Right lobe of liver (tissue), 6 donors: ENCODE measurements at regions not wholly inside any gene's neighbourhood (a gene's known extent, or its start where the extent isn't known, plus 50 kb on each side); places are given as distances from the start of the nearest gene placed in this dataset.
"Not testable (repeated sequence)": the region's sequence is repeated elsewhere in the genome, so short reads cannot be mapped to it uniquely, and the experiment has no call there.

Source experiments
- ATAC-seq, 4 donors: fragments of 200-7000 bp; cut with Tn5 transposase; one replicate each; pipeline ENCODE4 v1.9.1; 2020; ENCODE audit warnings: mild to moderate bottlenecking in 4 of 4, moderate library complexity in 4 of 4
- DNase-seq, 3 donors: peaks; one replicate each; pipeline ENCODE4 v3.0.0-alpha.2; 2020
- H3K27ac ChIP-seq, 3 donors: fragments of 200-600 bp; one replicate each; pipeline ENCODE4 v1.8.0; 2022
- H3K27me3 ChIP-seq, 2 donors: fragments of 200-600 bp; one replicate each; pipeline ENCODE4 v1.8.0; 2022
- H3K36me3 ChIP-seq, 4 donors: fragments of 200-600 bp; sonication (generic) in 1 of 4; one replicate each; pipeline versions ENCODE4 v1.5.1 to v1.8.0; 2017 to 2022; ENCODE audit warnings: control low read depth in 1 of 4
- H3K4me1 ChIP-seq, 4 donors: fragments of 200-600 bp; sonication (generic) in 1 of 4; one replicate each; pipeline versions ENCODE4 v1.5.1 to v1.8.0; 2017 to 2022; ENCODE audit warnings: control low read depth in 1 of 4
- H3K4me3 ChIP-seq, 3 donors: fragments of 200-600 bp; one replicate each; pipeline ENCODE4 v1.8.0; 2022
- H3K9me3 ChIP-seq, 4 donors: fragments of 200-600 bp; sonication (generic) in 1 of 4; one replicate each; pipeline versions ENCODE4 v1.5.1 to v1.8.0; 2017 to 2022; ENCODE audit warnings: control low read depth in 1 of 4
- POLR2A ChIP-seq: fragments of 450-650 bp; IDR thresholded peaks from one replicate; pipeline ENCODE4 v1.6.1; 2017; ENCODE audit warnings: antibody characterized with exemption, mild to moderate bottlenecking
- WGBS: methylation state at CpG from one replicate; pipeline ENCODE4 v1.1.6; 2018; ENCODE audit warnings: low coverage, low lambda C conversion rate; ENCODE audit not compliant: insufficient coverage; ENCODE audit errors: missing lambda C conversion rate; 5-methylcytosine and 5-hydroxymethylcytosine counted together
- intact Hi-C, 2 donors: fragments of 100-400 bp; cut with DNase I; formaldehyde crosslinking; loops; one replicate each; pipeline versions ENCODE4 v1.11.2 to v1.14.1; 2022
- TF ChIP-seq, protein P1 (sequence below), 4 donors: fragments of 200-600 bp in 3 of 4; fragments of 450-650 bp in 1 of 4; IDR thresholded peaks; one replicate each; pipeline versions ENCODE4 v1.5.1 to v1.8.0; 2016 to 2022; ENCODE audit warnings: antibody characterized with exemption in 4 of 4, mild to moderate bottlenecking in 2 of 4
- donor health status: DM: no; HTN: yes; CAD: no.
- donor health status: DM: no; HTN: no; CAD: no.
- donor health status: DM: no; HTN: no; CAD: no.
- donor health status: DM: no; HTN: yes; CAD: no.
- donor health status: DM: no; HTN: yes; CAD: no.

DNA sequence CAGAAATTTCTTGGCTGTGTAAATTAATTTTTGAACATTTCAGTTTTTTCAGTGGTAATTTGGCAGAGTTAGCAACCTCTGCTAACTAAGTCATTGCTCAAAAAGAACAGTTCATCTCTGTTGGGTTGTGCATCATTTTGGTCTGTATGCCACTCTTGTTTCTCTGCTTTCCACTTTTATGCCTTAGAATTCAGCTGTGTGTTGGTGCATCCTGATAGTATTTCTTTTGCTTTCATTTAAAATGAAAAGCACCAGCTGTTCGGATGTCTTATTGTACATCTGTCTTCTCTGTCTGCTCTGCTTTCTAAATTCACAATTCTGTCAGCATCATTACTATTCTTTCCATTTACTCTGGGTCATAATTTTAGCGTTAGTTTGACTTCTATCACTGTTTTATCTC is 388.2 kb upstream of the NDST4 start:
- Histone ChIP-seq H3K9me3 (no peaks in the 10 kb centered on the region), H3K36me3 (no peaks in the 10 kb centered on the region), H3K27ac (no peak overlapping the region), H3K4me3 (no peak overlapping the region), H3K4me1 (no peaks in the 10 kb centered on the region), H3K27me3 (no peaks in the 10 kb centered on the region)
- DNase-seq (no peak), ATAC-seq (no peak)
- TF ChIP-seq, protein P1, sequence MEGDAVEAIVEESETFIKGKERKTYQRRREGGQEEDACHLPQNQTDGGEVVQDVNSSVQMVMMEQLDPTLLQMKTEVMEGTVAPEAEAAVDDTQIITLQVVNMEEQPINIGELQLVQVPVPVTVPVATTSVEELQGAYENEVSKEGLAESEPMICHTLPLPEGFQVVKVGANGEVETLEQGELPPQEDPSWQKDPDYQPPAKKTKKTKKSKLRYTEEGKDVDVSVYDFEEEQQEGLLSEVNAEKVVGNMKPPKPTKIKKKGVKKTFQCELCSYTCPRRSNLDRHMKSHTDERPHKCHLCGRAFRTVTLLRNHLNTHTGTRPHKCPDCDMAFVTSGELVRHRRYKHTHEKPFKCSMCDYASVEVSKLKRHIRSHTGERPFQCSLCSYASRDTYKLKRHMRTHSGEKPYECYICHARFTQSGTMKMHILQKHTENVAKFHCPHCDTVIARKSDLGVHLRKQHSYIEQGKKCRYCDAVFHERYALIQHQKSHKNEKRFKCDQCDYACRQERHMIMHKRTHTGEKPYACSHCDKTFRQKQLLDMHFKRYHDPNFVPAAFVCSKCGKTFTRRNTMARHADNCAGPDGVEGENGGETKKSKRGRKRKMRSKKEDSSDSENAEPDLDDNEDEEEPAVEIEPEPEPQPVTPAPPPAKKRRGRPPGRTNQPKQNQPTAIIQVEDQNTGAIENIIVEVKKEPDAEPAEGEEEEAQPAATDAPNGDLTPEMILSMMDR (IDR thresholded peaks at IDR 0.05) = no peak
- TF ChIP-seq POLR2A = no peak
- intact Hi-C loops = no loop called here
- WGBS = 46% methylated on average over 2 of the region's 2 CpGs

DNA sequence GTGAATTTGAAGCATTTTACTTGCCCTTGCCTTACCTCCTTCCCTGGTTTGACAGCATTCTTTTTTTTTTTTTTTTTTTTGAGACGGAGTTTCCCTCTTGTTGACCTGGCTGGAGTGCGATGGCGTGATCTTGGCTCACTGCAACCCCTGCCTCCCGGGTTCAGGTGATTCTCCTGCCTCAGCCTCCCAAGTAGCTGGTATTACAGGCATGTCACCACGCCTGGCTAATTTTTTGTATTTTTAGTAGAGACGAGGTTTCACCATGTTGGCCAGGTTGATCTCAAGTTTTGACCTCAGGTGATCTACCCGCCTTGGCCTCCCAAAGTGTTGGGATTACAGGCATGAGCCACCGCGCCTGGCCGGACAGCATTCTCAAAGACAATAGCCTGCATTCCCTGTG is 380.4 kb upstream of the NDST4 start:
- H3K36me3 ChIP-seq, H3K9me3 ChIP-seq, ATAC-seq, H3K4me3 ChIP-seq, H3K27me3 ChIP-seq, H3K4me1 ChIP-seq, intact Hi-C loops, H3K27ac ChIP-seq, DNase-seq: not testable (repeated sequence)
- 58% methylated on average over 9 of the region's 10 CpGs for WGBS

DNA sequence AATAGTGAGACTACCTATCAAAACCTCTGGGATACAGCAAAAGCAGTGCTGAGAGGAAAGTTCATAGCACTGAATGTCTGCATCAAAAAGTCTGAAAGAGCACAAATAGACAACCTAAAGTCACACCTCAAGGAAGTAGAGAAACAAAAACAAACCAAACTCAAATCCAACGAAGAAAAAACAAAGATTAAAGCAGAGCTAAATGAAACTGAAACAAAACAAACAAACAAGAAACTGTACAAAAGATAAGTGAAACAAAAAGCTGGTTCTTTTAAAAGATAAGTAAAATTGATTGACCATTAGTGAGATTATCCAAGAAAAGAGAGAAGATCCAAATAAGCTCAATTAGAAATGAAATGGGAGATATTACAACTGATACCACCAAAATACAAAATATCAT is 378.3 kb upstream of the NDST4 start:
- H3K9me3 ChIP-seq = no peaks in the 10 kb centered on the region
- no peaks in the 10 kb centered on the region for H3K27me3 ChIP-seq
- H3K36me3 ChIP-seq = no peaks in the 10 kb centered on the region
- DNase-seq = no peak
- H3K27ac ChIP-seq = no peak overlapping the region
- TF ChIP-seq, protein P1 (IDR thresholded peaks at IDR 0.05) = no peak
- 13% methylated on average over 1 of the region's 1 CpG for WGBS
- H3K4me1 ChIP-seq = no peaks in the 10 kb centered on the region
- intact Hi-C loops = no loop called here
- no peak for ATAC-seq
- H3K4me3 ChIP-seq = no peak overlapping the region

DNA sequence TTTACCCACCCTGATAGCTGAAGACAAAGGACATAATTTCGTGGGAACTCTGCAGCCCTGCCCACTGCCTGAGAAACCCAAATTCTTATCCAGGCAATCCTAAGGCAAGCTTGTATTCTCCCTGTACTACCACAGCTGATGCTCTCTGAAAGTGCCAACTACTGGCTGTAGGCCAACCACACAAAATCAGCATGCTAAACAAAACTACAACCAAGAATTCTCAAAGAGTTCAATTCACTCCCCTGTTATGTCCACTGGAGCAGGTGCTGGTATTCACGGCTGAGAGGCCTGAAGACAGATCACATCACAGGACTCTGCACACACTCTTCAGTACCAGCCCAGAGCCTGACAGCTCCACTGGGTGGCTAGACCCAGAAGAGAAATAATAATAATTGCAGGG is 375.9 kb upstream of the NDST4 start:
- ATAC-seq (no peak), DNase-seq (no peak)
- H3K4me1 ChIP-seq = no peaks in the 10 kb centered on the region
- no peak overlapping the region for H3K27ac ChIP-seq
- H3K4me3 ChIP-seq = no peak overlapping the region
- intact Hi-C loops = no loop called here
- no peaks in the 10 kb centered on the region for H3K36me3 ChIP-seq
- TF ChIP-seq, protein P1 (IDR thresholded peaks at IDR 0.05) = no peak
- TF ChIP-seq POLR2A = no peak
- no peaks in the 10 kb centered on the region for H3K9me3 ChIP-seq
- 27% methylated on average over 2 of the region's 2 CpGs for WGBS
- no peaks in the 10 kb centered on the region for H3K27me3 ChIP-seq

DNA sequence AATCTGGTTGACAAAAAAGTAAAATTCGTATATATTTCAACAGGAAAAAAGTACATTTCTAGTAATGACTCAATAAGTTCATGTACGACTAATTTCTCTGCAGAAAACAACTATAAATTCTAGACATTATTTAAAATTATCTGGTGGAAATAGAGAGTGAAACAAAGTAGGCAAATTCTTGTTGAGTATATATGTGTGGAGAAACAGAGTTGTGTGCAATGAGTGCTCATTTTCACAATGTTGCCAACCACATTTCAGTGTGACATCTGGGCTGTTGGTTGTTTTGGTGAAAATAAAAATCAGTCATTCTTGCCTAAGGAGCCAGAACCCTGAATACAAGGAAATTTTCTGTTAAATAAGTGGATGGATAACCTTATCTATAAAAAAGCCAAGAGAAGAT is 372.0 kb upstream of the NDST4 start:
- WGBS = 36% methylated on average over 2 of the region's 2 CpGs
- no peak for ATAC-seq
- Histone ChIP-seq H3K4me1 (no peaks in the 10 kb centered on the region), H3K27me3 (no peaks in the 10 kb centered on the region), H3K9me3 (no peaks in the 10 kb centered on the region), H3K4me3 (no peak overlapping the region), H3K36me3 (no peaks in the 10 kb centered on the region), H3K27ac (no peak overlapping the region)
- TF ChIP-seq POLR2A = no peak
- TF ChIP-seq, protein P1 (IDR thresholded peaks at IDR 0.05) = no peak
- no peak for DNase-seq
- intact Hi-C loops = no loop called here
